Breast epithelium (tissue), 3 donors: ENCODE measurements at regions not wholly inside any gene's neighbourhood (a gene's known extent, or its start where the extent isn't known, plus 50 kb on each side); places are given as distances from the start of the nearest gene placed in this dataset.

ENCODE experiments used
- CTCF ChIP-seq, 3 donors: fragments of 450-650 bp; IDR thresholded peaks; one replicate each; pipeline ENCODE4 v1.5.1; 2016 to 2017; ENCODE audit warnings: antibody characterized with exemption in 3 of 3, mild to moderate bottlenecking in 3 of 3, moderate library complexity in 3 of 3
- POLR2A ChIP-seq: fragments of 450-650 bp; IDR thresholded peaks from one replicate; pipeline ENCODE4 v1.6.1; 2016; ENCODE audit warnings: antibody characterized with exemption, mild to moderate bottlenecking, moderate library complexity
- POLR2AphosphoS5 ChIP-seq, 3 donors: sonication (generic); formaldehyde crosslinking; IDR thresholded peaks; one replicate each; pipeline ENCODE4 v1.6.1; 2017; ENCODE audit warnings: antibody characterized with exemption in 3 of 3

GRCh38 chr12:127351481-127352010, 915.4 kb upstream of the TMEM132C start:
- TF ChIP-seq CTCF (IDR thresholded peaks at IDR 0.05) (no peak), POLR2A (no peak), POLR2AphosphoS5 (IDR thresholded peaks at IDR 0.05) (no peak)
